Astrocyte (in vitro differentiated cells and primary cell): ENCODE measurements at regions not wholly inside any gene's neighbourhood (a gene's known extent, or its start where the extent isn't known, plus 50 kb on each side); places are given as distances from the start of the nearest gene placed in this dataset.
A peak's percentile ranks its signal among the peaks of the same experiment; 100 is the strongest.

Source experiments
- DNase-seq: peaks from one replicate; pipeline ENCODE4 v3.0.0-alpha.2; 2010; ENCODE audit warnings: low read depth
- FAIRE-seq: peaks from 2 replicates; lab custom pipeline; 2011; peaks lifted over from hg19 to GRCh38; lab: Jason Lieb, UNC
- H2AFZ ChIP-seq: 2 replicates; pipeline ENCODE4 v1.6.0; 2012; ENCODE audit warnings: low read depth, low read length, inconsistent platforms
- H3K27ac ChIP-seq: 2 replicates; pipeline ENCODE4 v1.5.1; 2011; ENCODE audit warnings: low read depth, low read length, inconsistent platforms
- H3K27me3 ChIP-seq: 2 replicates; pipeline ENCODE4 v1.6.0; 2011; ENCODE audit warnings: low read length, inconsistent platforms; ENCODE audit not compliant: insufficient read depth
- H3K36me3 ChIP-seq: 2 replicates; pipeline ENCODE4 v1.5.1; 2011; ENCODE audit warnings: low read length, inconsistent platforms; ENCODE audit not compliant: insufficient read depth
- H3K4me1 ChIP-seq: 2 replicates; pipeline ENCODE4 v1.5.1; 2011; ENCODE audit warnings: low read length, inconsistent platforms; ENCODE audit not compliant: insufficient read depth
- H3K4me2 ChIP-seq: 2 replicates; pipeline ENCODE4 v1.6.0; 2012; ENCODE audit warnings: low read length, inconsistent platforms
- H3K4me3 ChIP-seq: 2 replicates; pipeline ENCODE4 v1.5.1; 2011; ENCODE audit warnings: low read depth, mild to moderate bottlenecking, low read length, inconsistent platforms; ENCODE audit not compliant: insufficient read depth
- H3K79me2 ChIP-seq: 2 replicates; pipeline ENCODE4 v1.6.0; 2012; ENCODE audit warnings: mild to moderate bottlenecking, low read length, inconsistent platforms; ENCODE audit not compliant: insufficient read depth
- H3K9ac ChIP-seq: 2 replicates; pipeline ENCODE4 v1.6.0; 2012; ENCODE audit warnings: mild to moderate bottlenecking, low read length, inconsistent platforms
- H3K9me3 ChIP-seq: 2 replicates; pipeline ENCODE4 v1.5.1; 2012; ENCODE audit warnings: low read depth, mild to moderate bottlenecking, low read length, inconsistent platforms; ENCODE audit not compliant: insufficient read depth
- H4K20me1 ChIP-seq: 2 replicates; pipeline ENCODE4 v1.6.0; 2012; ENCODE audit warnings: low read length, inconsistent platforms; ENCODE audit not compliant: insufficient read depth
- H3K27ac Mint-ChIP-seq: one replicate; pipeline ENCODE4 v1.8.0; 2021; ENCODE audit warnings: mild to moderate bottlenecking, mixed read lengths; ENCODE audit not compliant: unreplicated experiment
- H3K27me3 Mint-ChIP-seq: one replicate; pipeline ENCODE4 v1.8.0; 2021; ENCODE audit warnings: low read depth, mixed read lengths; ENCODE audit not compliant: unreplicated experiment
- H3K36me3 Mint-ChIP-seq: one replicate; pipeline ENCODE4 v1.8.0; 2021; ENCODE audit warnings: low read depth, mixed read lengths; ENCODE audit not compliant: unreplicated experiment
- H3K4me1 Mint-ChIP-seq: one replicate; pipeline ENCODE4 v1.8.0; 2021; ENCODE audit warnings: low read depth, mixed read lengths; ENCODE audit not compliant: unreplicated experiment
- H3K4me3 Mint-ChIP-seq: one replicate; pipeline ENCODE4 v1.8.0; 2021; ENCODE audit warnings: mild to moderate bottlenecking, moderate library complexity, mixed read lengths; ENCODE audit not compliant: unreplicated experiment
- H3K9me3 Mint-ChIP-seq: one replicate; pipeline ENCODE4 v1.8.0; 2021; ENCODE audit warnings: mild to moderate bottlenecking, mixed read lengths; ENCODE audit not compliant: unreplicated experiment
- CTCF ChIP-seq: IDR thresholded peaks from 2 replicates; pipeline ENCODE4 v1.5.1; 2011; ENCODE audit warnings: low read depth, mild to moderate bottlenecking, inconsistent platforms, low read length, moderate library complexity; ENCODE audit not compliant: insufficient read depth
- EZH2 ChIP-seq: IDR thresholded peaks from 2 replicates; pipeline ENCODE4 v1.6.1; 2012; ENCODE audit warnings: mild to moderate bottlenecking, low read length, inconsistent platforms; ENCODE audit not compliant: insufficient read depth

- Histone ChIP-seq H2AFZ (no peak overlapping the region), H3K4me3 (no peak overlapping the region), H3K4me2 (peak overlapping the region; percentile 31), H4K20me1 (no peaks in the 10 kb centered on the region), H3K79me2 (no peaks in the 10 kb centered on the region), H3K27me3 (no peaks in the 10 kb centered on the region), H3K4me1 (no peaks in the 10 kb centered on the region), H3K9ac (no peak overlapping the region), H3K36me3 (no peaks in the 10 kb centered on the region), H3K27ac (no peak overlapping the region), H3K9me3 (no peaks in the 10 kb centered on the region)
- DNase-seq (peak; percentile 75), FAIRE-seq (no peak)
- H3K27me3 Mint-ChIP-seq: no peaks in the 10 kb centered on the region
- no peak overlapping the region for H3K4me3 Mint-ChIP-seq
- H3K9me3 Mint-ChIP-seq: no peaks in the 10 kb centered on the region
- TF ChIP-seq CTCF (no peak), EZH2 (no peak)
- H3K4me1 Mint-ChIP-seq: peaks cover 7% of the 10 kb centered on the region
- H3K36me3 Mint-ChIP-seq: no peaks in the 10 kb centered on the region
- no peak overlapping the region for H3K27ac Mint-ChIP-seq
These were observed 130.6 kb upstream of the CDH19 start for GRCh38 chr18:66734451-66734850.

- Histone ChIP-seq H3K27ac (no peak overlapping the region), H3K79me2 (no peaks in the 10 kb centered on the region), H3K4me2 (no peak overlapping the region), H3K27me3 (no peaks in the 10 kb centered on the region), H3K9ac (no peak overlapping the region), H3K36me3 (no peaks in the 10 kb centered on the region), H3K4me3 (no peak overlapping the region), H3K9me3 (no peaks in the 10 kb centered on the region), H3K4me1 (no peaks in the 10 kb centered on the region), H4K20me1 (no peaks in the 10 kb centered on the region), H2AFZ (no peak overlapping the region)
- no peaks in the 10 kb centered on the region for H3K36me3 Mint-ChIP-seq
- H3K4me1 Mint-ChIP-seq: peaks cover 7% of the 10 kb centered on the region
- no peak for DNase-seq
- no peak overlapping the region for H3K27ac Mint-ChIP-seq
- no peaks in the 10 kb centered on the region for H3K9me3 Mint-ChIP-seq
- H3K4me3 Mint-ChIP-seq: no peak overlapping the region
- no peak for FAIRE-seq
- TF ChIP-seq CTCF: no peak
- TF ChIP-seq EZH2: no peak
- H3K27me3 Mint-ChIP-seq: no peaks in the 10 kb centered on the region
These were observed 128.0 kb upstream of the CDH19 start for GRCh38 chr18:66731890-66732289.

GRCh38 chr18:66729442-66730239 is 125.8 kb upstream of the CDH19 start:
- H3K9me3 ChIP-seq: no peaks in the 10 kb centered on the region
- no peak for TF ChIP-seq EZH2
- TF ChIP-seq CTCF: no peak
- no peaks in the 10 kb centered on the region for H3K27me3 ChIP-seq
- DNase-seq (no peak), FAIRE-seq (no peak)
- no peak overlapping the region for H3K4me2 ChIP-seq
- H3K27me3 Mint-ChIP-seq: no peaks in the 10 kb centered on the region
- H2AFZ ChIP-seq: no peak overlapping the region
- H3K4me1 Mint-ChIP-seq: peaks cover under 1% of the 10 kb centered on the region
- H4K20me1 ChIP-seq: no peaks in the 10 kb centered on the region
- H3K27ac ChIP-seq: no peak overlapping the region
- H3K36me3 ChIP-seq: no peaks in the 10 kb centered on the region
- H3K27ac Mint-ChIP-seq: no peak overlapping the region
- no peaks in the 10 kb centered on the region for H3K79me2 ChIP-seq
- H3K9me3 Mint-ChIP-seq: no peaks in the 10 kb centered on the region
- H3K9ac ChIP-seq: no peak overlapping the region
- no peak overlapping the region for H3K4me3 ChIP-seq
- no peaks in the 10 kb centered on the region for H3K36me3 Mint-ChIP-seq
- no peaks in the 10 kb centered on the region for H3K4me1 ChIP-seq
- H3K4me3 Mint-ChIP-seq: no peak overlapping the region
